Skin of body (tissue), 1 donor: ENCODE measurements at regions not wholly inside any gene's neighbourhood (a gene's known extent, or its start where the extent isn't known, plus 50 kb on each side); places are given as distances from the start of the nearest gene placed in this dataset.

ENCODE experiments used
- DNase-seq: peaks from one replicate; lab custom pipeline; 2025; lab: John Stamatoyannopoulos, UW

- no peak for DNase-seq
Observed at GRCh38 chr1:80244372-80244771, 1237.8 kb upstream of the ADGRL4 start.

DNA sequence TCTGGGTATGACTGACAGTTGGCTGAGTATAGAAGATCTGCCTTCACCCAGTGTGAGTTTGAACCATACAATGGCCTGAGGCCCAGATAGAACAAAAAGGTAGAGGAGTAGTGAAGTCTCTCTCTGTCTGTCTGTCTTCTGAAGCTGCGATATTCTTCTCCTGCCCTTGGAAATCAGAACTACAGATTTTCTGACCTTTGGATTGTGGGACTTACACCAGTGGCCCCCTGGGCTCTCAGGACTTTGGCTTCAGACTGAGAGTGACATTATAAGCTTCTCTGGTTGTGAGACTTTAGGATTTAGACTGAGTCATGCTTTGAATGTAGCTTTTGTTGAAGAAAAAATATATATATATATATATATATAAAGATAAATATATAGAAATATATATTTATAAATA is 1235.0 kb upstream of the ADGRL4 start:
- no peak for DNase-seq

GRCh38 chr1:80225510-80225909 is 1219.0 kb upstream of the ADGRL4 start:
- DNase-seq = no peak

- DNase-seq = no peak
Observed at GRCh38 chr1:80221319-80221718, 1214.8 kb upstream of the ADGRL4 start.

GRCh38 chr1:80218112-80218511 is 1211.6 kb upstream of the ADGRL4 start:
- DNase-seq = no peak

GRCh38 chr1:80217377-80217986 is 1211.0 kb upstream of the ADGRL4 start:
- peak; percentile 32 for DNase-seq

DNA sequence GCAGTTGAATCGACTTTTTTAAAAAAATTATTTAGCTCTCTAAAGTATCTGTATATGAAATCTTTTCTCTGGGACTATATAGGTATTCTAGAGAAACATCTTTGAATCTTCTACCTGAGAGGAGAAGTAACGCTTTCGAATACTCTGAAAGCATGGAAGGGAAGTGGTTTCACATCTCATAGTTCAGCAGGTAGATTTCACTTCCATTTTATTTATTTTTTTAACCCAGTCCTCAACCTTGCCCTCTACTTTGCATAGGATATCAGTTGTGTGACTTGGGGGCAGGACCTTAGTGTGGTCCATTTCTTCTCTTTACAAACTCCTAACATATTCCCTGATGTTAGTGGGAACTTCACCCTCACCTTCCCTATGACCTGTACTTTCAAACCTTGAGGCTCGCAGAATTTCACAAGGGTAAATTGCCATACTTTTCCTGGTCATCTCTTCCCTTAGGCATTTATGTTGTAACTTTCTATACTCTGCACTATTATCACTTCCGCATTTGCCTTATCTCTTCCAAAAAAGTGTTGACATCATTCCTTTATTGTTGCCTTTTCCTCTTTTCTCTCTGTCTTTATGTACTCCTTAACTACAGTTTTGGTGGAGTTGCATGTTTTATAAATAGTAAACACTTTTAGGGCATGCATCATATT is 1208.5 kb upstream of the ADGRL4 start:
- no peak for DNase-seq

GRCh38 chr1:80212948-80213347 is 1206.4 kb upstream of the ADGRL4 start:
- DNase-seq = no peak

GRCh38 chr1:80211691-80212380 is 1205.3 kb upstream of the ADGRL4 start:
- peak; percentile 78 for DNase-seq

GRCh38 chr1:80202118-80202517 is 1195.6 kb upstream of the ADGRL4 start:
- no peak for DNase-seq

GRCh38 chr1:80194221-80194620 is 1187.7 kb upstream of the ADGRL4 start:
- no peak for DNase-seq

- DNase-seq = no peak
Observed at GRCh38 chr1:80181418-80181817, 1174.9 kb upstream of the ADGRL4 start.

DNA sequence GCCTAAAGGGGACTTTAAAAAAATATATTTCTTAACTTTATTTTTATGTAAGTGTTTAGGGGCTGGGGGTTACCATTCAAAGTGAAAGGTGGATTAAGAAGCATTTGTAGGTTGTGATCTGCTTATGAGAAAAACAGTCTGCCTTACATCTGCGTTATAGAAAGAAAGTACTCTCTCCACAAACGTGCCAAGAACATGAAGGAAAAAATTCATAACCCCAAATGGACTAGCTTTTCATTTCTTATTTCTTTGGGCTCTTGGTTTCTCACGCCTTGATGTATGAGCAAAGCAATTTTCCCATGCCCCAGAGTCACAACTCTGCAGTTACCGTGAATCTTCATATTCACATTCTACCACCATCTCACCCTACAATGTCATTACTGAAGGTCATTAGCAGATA is 1165.1 kb upstream of the ADGRL4 start:
- DNase-seq = no peak

DNA sequence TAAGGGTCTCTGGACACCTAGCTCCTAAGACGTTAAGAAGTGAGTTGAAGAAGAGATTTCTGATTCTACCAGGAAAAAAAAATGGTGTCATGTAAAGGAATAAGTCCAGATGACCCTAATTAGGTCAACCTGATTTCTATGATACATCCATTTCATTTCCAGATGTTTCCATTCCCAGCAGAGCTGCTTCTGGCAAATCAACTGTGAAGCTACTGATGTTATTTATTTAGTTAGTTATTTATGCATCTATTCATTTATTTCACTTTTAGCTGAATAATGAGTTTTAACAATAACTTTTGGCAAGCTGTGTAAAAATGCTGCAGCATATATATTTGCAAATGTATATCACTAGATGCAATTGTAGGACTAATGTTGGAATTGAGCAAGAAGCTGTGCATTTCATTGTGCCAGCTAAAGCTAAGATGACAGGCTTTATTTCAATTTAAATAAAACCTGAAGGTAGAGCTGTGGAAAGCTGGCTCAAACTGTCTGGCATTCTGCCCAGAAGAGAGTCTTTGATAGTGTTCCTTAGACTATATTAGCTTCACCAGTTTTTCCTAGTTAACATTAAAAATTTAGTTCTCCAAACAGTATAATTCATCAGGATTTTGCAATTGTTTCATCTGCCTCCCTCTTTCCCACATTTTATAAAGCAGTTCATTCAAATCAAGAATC is 1164.4 kb upstream of the ADGRL4 start:
- DNase-seq = peak; percentile 85

GRCh38 chr1:80164150-80164549 is 1157.6 kb upstream of the ADGRL4 start:
- DNase-seq = no peak

DNA sequence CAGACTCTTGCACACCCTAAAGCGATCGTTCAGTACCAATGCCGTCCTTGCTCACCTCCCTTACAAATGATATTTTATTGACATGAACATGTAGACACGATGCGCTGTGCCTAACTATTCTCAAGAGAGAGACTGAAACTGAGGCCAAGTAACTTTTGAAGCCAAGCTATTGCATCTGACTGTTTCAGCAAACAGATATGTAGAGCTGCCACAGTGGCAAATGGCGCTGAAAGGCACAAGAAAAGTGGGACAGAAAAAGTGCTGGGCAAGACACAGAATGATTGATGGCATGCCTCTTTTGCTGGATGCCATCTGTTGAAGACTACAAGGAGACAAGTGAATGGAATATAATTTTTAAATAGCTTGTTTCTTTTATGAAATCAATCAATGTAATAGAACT is 1157.2 kb upstream of the ADGRL4 start:
- DNase-seq = no peak

GRCh38 chr1:80158771-80159170 is 1152.2 kb upstream of the ADGRL4 start:
- no peak for DNase-seq

- DNase-seq = no peak
Observed at GRCh38 chr1:80158266-80158665, 1151.7 kb upstream of the ADGRL4 start.

DNA sequence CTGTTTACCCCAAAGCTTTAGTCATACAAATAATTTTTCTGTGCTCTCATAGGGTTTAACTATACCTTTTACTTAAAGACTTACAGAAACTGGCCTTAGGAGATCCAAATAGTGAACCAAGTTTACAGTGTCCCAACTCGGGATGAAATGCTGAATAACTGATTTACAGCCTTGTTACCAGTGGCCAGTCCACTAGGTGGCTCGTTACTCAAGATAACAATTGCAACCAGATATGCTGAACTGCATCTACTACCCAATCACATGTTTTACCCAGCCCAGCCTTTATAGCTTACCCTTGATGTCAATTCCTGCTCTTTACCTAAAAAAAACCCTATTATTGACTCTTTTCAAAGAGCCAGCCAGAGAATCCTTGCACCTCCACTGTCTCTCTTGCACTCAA is 1148.8 kb upstream of the ADGRL4 start:
- no peak for DNase-seq

GRCh38 chr1:80154176-80154575 is 1147.6 kb upstream of the ADGRL4 start:
- no peak for DNase-seq

DNA sequence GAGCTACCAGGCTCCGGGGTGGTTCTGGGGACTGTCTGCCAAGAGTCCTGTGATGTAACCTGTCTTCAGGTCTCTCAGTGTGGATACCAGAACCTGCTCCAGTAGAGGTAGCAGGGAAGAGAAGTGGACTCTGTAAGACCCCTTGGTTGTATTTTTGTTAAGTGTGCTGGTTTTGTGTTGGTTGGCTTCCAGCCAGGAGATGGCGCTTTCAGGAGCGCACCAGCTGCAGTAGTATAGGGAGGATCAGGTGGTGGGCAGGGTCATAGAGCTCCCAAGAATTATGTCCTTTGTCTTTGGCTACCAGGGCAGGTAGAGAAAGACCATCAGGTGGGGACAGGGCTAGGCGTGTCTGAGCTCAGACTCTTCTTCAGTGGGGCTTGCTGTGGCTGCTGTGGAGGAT is 1147.2 kb upstream of the ADGRL4 start:
- no peak for DNase-seq

- DNase-seq = no peak
Observed at GRCh38 chr1:80143361-80143760, 1136.8 kb upstream of the ADGRL4 start.
